Testis (tissue), 2 donors: ENCODE measurements at regions not wholly inside any gene's neighbourhood (a gene's known extent, or its start where the extent isn't known, plus 50 kb on each side); places are given as distances from the start of the nearest gene placed in this dataset.

Source experiments
- POLR2A ChIP-seq: fragments of 450-650 bp; IDR thresholded peaks from one replicate; pipeline ENCODE4 v1.6.1; 2017; ENCODE audit warnings: antibody characterized with exemption, mild to moderate bottlenecking, moderate library complexity
- TF ChIP-seq, protein P1 (sequence below), 3 experiments: fragments of 450-650 bp in 2 of 3; fragments of 200-600 bp in 1 of 3; sonication (generic) in 1 of 3; IDR thresholded peaks; one replicate each; pipeline ENCODE4 v1.5.1; 2016 to 2019; ENCODE audit warnings: antibody characterized with exemption in 3 of 3, mild to moderate bottlenecking in 2 of 3, moderate library complexity in 1 of 3

DNA sequence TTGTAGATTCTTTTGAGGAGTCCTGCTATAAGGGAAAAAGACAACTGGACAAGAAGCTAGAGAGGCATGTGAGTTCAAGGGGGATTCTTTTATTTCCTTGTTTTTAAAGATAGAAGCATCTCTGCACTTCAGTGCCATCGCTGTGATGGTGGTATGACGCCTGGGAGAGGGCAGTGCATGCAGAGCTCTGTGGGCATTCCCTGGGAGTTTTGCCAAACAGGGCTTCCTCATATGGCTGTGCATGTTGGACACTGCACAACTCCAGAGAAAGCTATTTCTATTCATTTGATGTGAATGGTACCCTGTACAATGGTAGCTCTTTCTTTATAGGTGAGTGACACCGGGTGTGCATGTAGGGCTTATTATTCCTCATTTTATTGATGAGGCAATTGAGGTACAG, 599.5 kb upstream of the DPP6 start:
- TF ChIP-seq, protein P1, sequence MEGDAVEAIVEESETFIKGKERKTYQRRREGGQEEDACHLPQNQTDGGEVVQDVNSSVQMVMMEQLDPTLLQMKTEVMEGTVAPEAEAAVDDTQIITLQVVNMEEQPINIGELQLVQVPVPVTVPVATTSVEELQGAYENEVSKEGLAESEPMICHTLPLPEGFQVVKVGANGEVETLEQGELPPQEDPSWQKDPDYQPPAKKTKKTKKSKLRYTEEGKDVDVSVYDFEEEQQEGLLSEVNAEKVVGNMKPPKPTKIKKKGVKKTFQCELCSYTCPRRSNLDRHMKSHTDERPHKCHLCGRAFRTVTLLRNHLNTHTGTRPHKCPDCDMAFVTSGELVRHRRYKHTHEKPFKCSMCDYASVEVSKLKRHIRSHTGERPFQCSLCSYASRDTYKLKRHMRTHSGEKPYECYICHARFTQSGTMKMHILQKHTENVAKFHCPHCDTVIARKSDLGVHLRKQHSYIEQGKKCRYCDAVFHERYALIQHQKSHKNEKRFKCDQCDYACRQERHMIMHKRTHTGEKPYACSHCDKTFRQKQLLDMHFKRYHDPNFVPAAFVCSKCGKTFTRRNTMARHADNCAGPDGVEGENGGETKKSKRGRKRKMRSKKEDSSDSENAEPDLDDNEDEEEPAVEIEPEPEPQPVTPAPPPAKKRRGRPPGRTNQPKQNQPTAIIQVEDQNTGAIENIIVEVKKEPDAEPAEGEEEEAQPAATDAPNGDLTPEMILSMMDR (IDR thresholded peaks at IDR 0.05): no peak
- no peak for TF ChIP-seq POLR2A
